HepG2 (cell line): ENCODE measurements at regions not wholly inside any gene's neighbourhood (a gene's known extent, or its start where the extent isn't known, plus 50 kb on each side); places are given as distances from the start of the nearest gene placed in this dataset.

Source experiments
- ATAC-seq: fragments of 200-7000 bp; cut with Tn5 transposase; 3 replicates; pipeline ENCODE4 v1.9.1; 2020; ENCODE audit warnings: mild to moderate bottlenecking, moderate library complexity
- BruUV-seq: library from RNA; stranded (reverse); fragments of 400-500 nt; replicated peaks from 2 replicates; lab custom pipeline; 2021; lab: Mats Ljungman, UMichigan
- CTCF ChIA-PET: fragments of 300-600 bp; formaldehyde crosslinking; extraction: SDS; loops from one replicate; lab custom pipeline; 2021; ENCODE audit warnings: low total read pairs, inconsistent platforms, low intra/inter-chr PET ratio; lab: Yijun Ruan, JAX
- POLR2A ChIA-PET: fragments of 350-600 bp; sonication (Branson Sonifier 250); formaldehyde crosslinking; loops from one replicate; lab custom pipeline; 2020; ENCODE audit warnings: antibody characterized with exemption, inconsistent platforms; lab: Yijun Ruan, JAX
- DNase-seq: peaks from one replicate; pipeline ENCODE4 v3.0.0-alpha.2; 2015; ENCODE audit warnings: low spot score
- FAIRE-seq: peaks from 3 replicates; lab custom pipeline; 2011; peaks lifted over from hg19 to GRCh38; lab: Jason Lieb, UNC
- H2AFZ ChIP-seq: one replicate; pipeline ENCODE4 v1.6.1; 2011; ENCODE audit warnings: low read length, inconsistent platforms
- H3K27ac ChIP-seq: fragments of 300-600 bp; 3 replicates; pipeline ENCODE4 v1.8.0; 2011; ENCODE audit warnings: mixed run types, mild to moderate bottlenecking, mixed read lengths, low read length, inconsistent platforms; ENCODE audit not compliant: insufficient read depth; ENCODE audit errors: extremely low read length
- H3K27me3 ChIP-seq, 2 experiments: fragments of 200-600 bp in 1 of 2; 2 replicates in 1 of 2; 3 replicates in 1 of 2; pipeline versions ENCODE4 v1.6.0 to v1.8.0; 2011; ENCODE audit warnings: low read length in 2 of 2, mild to moderate bottlenecking in 2 of 2, moderate library complexity in 2 of 2, inconsistent platforms in 1 of 2; ENCODE audit not compliant: insufficient read depth in 2 of 2, control insufficient read depth in 1 of 2
- H3K36me3 ChIP-seq, 2 experiments: fragments of 200-600 bp in 1 of 2; replicated peaks in 1 of 2; 2 replicates in 1 of 2; 3 replicates in 1 of 2; pipeline versions ENCODE4 v1.5.1 to v1.8.0; 2011; ENCODE audit warnings: low read length in 2 of 2, inconsistent platforms in 1 of 2; ENCODE audit not compliant: insufficient read depth in 2 of 2, control insufficient read depth in 1 of 2
- H3K4me1 ChIP-seq: 2 replicates; pipeline ENCODE4 v1.5.1; 2012; ENCODE audit warnings: low read length, inconsistent platforms; ENCODE audit not compliant: insufficient read depth
- H3K4me2 ChIP-seq: 2 replicates; pipeline ENCODE4 v1.6.0; 2011; ENCODE audit warnings: low read depth, low read length, inconsistent platforms
- H3K4me3 ChIP-seq, 3 experiments: fragments of 200-600 bp in 1 of 3; sonication (generic), shearing (Covaris generic) in 1 of 3; replicated peaks in 1 of 3; 2 replicates each; pipeline ENCODE4 v1.5.1; 2011 to 2016; ENCODE audit warnings: low read length in 3 of 3, inconsistent platforms in 2 of 3, low read depth in 2 of 3, mild to moderate bottlenecking in 2 of 3, control low read depth in 1 of 3, mixed read lengths in 1 of 3; ENCODE audit not compliant: insufficient read depth in 1 of 3
- H3K79me2 ChIP-seq: one replicate; pipeline ENCODE4 v1.6.1; 2011; ENCODE audit warnings: low read length, inconsistent platforms; ENCODE audit not compliant: insufficient read depth
- H3K9ac ChIP-seq: 2 replicates; pipeline ENCODE4 v1.6.0; 2011; ENCODE audit warnings: mild to moderate bottlenecking, low read depth, low read length, inconsistent platforms; ENCODE audit not compliant: insufficient read depth
- H3K9me3 ChIP-seq: 2 replicates; pipeline ENCODE4 v1.5.1; 2012; ENCODE audit warnings: mild to moderate bottlenecking, low read length
- H4K20me1 ChIP-seq: 2 replicates; pipeline ENCODE4 v1.6.0; 2011; ENCODE audit warnings: inconsistent platforms, mild to moderate bottlenecking, low read length, moderate library complexity; ENCODE audit not compliant: insufficient read depth
- ATM ChIP-seq: fragments of 450-650 bp; IDR thresholded peaks from 2 replicates; pipeline ENCODE4 v1.7.1; 2017; ENCODE audit warnings: mild to moderate bottlenecking, borderline replicate concordance
- EP300 ChIP-seq, 3 experiments: sonication (generic) in 1 of 3; formaldehyde crosslinking in 1 of 3; IDR thresholded peaks; 2 replicates each; pipeline versions ENCODE4 v1.5.1 to v1.6.1; 2011 to 2020; ENCODE audit warnings: low read depth in 2 of 3, low read length in 2 of 3, borderline replicate concordance in 1 of 3, improper control_type of control experiment in 1 of 3, mild to moderate bottlenecking in 1 of 3, missing genetic modification reagents in 1 of 3, moderate library complexity in 1 of 3
- HIVEP1 ChIP-seq: sonication (generic); formaldehyde crosslinking; IDR thresholded peaks from 2 replicates; pipeline ENCODE4 v1.4.0; 2020; ENCODE audit warnings: mild to moderate bottlenecking, missing genetic modification reagents
- HOXA5 ChIP-seq: sonication (generic); formaldehyde crosslinking; IDR thresholded peaks from 2 replicates; pipeline ENCODE4 v1.4.0; 2020; ENCODE audit warnings: missing genetic modification reagents
- NR2F1 ChIP-seq, 2 experiments: fragments of 450-650 bp in 1 of 2; formaldehyde crosslinking in 1 of 2; IDR thresholded peaks; 2 replicates each; pipeline versions ENCODE4 v1.5.0 to v1.6.1; 2016 to 2020; ENCODE audit warnings: mild to moderate bottlenecking in 1 of 2, missing compliant biosample characterization in 1 of 2, missing genetic modification reagents in 1 of 2, moderate library complexity in 1 of 2
- TERF1 ChIP-seq: sonication (generic); formaldehyde crosslinking; IDR thresholded peaks from 2 replicates; pipeline ENCODE4 v1.8.0; 2022; ENCODE audit warnings: mild to moderate bottlenecking, missing genetic modification reagents, moderate library complexity
- XBP1 ChIP-seq: sonication (generic); formaldehyde crosslinking; IDR thresholded peaks from 2 replicates; pipeline ENCODE4 v1.5.0; 2020; ENCODE audit warnings: missing genetic modification reagents
- ZBED4 ChIP-seq: sonication (generic); formaldehyde crosslinking; IDR thresholded peaks from 2 replicates; pipeline ENCODE4 v1.4.0; 2020; ENCODE audit warnings: missing genetic modification reagents, borderline replicate concordance
- ZNF253 ChIP-seq: sonication (generic); formaldehyde crosslinking; IDR thresholded peaks from 2 replicates; pipeline ENCODE4 v1.8.0; 2022; ENCODE audit warnings: mild to moderate bottlenecking, missing genetic modification reagents, borderline replicate concordance
- ZNF552 ChIP-seq: sonication (generic); formaldehyde crosslinking; IDR thresholded peaks from 2 replicates; pipeline ENCODE4 v1.9.0; 2022; ENCODE audit warnings: missing genetic modification reagents, mild to moderate bottlenecking, borderline replicate concordance
- ZNF567 ChIP-seq: sonication (generic); formaldehyde crosslinking; IDR thresholded peaks from 2 replicates; pipeline ENCODE4 v1.8.1; 2023; ENCODE audit warnings: mild to moderate bottlenecking, missing genetic modification reagents, borderline replicate concordance
- ZNF577 ChIP-seq: sonication (generic); formaldehyde crosslinking; IDR thresholded peaks from 2 replicates; pipeline ENCODE4 v1.4.0; 2020; ENCODE audit warnings: mild to moderate bottlenecking, low read depth, missing genetic modification reagents, borderline replicate concordance
- ZSCAN31 ChIP-seq: sonication (generic); formaldehyde crosslinking; IDR thresholded peaks from 2 replicates; pipeline ENCODE4 v1.5.0; 2020; ENCODE audit warnings: low read depth, mild to moderate bottlenecking, missing genetic modification reagents
- WGBS: methylation state at CpG from one replicate; pipeline ENCODE4 v1.1.6; 2017; ENCODE audit warnings: low lambda C conversion rate; 5-methylcytosine and 5-hydroxymethylcytosine counted together
- in situ Hi-C: cut with HindIII; loops from 2 replicates; pipeline ENCODE4 v1.10.0; 2017; ENCODE audit warnings: low pct_unique_long_range_greater_than_20kb; ENCODE audit not compliant: extremely low pct_ligation_motif_present
- intact Hi-C: fragments of 100-400 bp; cut with micrococcal nuclease; formaldehyde crosslinking; loops from one replicate; pipeline ENCODE4 v1.10.0; 2022; ENCODE audit not compliant: unreplicated experiment

- intact Hi-C loops (no loop called here), in situ Hi-C loops (no loop called here)
- H3K4me3 ChIP-seq, result no peak overlapping the region
- FAIRE-seq (no peak), ATAC-seq (no peak)
- H3K27me3 ChIP-seq, result no peaks in the 10 kb centered on the region
- H3K9ac ChIP-seq, result no peak overlapping the region
- no peak overlapping the region for H2AFZ ChIP-seq
- H3K9me3 ChIP-seq, result no peaks in the 10 kb centered on the region
- ChIA-PET POLR2A (no interaction called here), CTCF (no interaction called here)
- H3K36me3 ChIP-seq, result no peaks in the 10 kb centered on the region
- no peak overlapping the region for H3K27ac ChIP-seq
- H3K4me1 ChIP-seq, result no peaks in the 10 kb centered on the region
- WGBS, result 3% methylated on average over 5 of the region's 5 CpGs
- H4K20me1 ChIP-seq, result no peaks in the 10 kb centered on the region
- no TSS peak for BruUV-seq
- no peak for TF ChIP-seq TERF1 (CRISPR knock-in tag)
- TF ChIP-seq ZNF577 (CRISPR knock-in tag), result no peak
- TF ChIP-seq NR2F1 (CRISPR knock-in tag; IDR thresholded peaks at IDR 0.05), result no peak
- no peak for TF ChIP-seq ZNF253 (CRISPR knock-in tag)
- TF ChIP-seq, all 625 proteins: peak for 0
- no peak for DNase-seq
- Histone ChIP-seq H3K79me2 (no peaks in the 10 kb centered on the region), H3K4me2 (no peak overlapping the region)
Measured at GRCh38 chr18:40108596-40108995, 1846.4 kb upstream of the PIK3C3 start.

GRCh38 chr18:40102903-40103302 is 1852.1 kb upstream of the PIK3C3 start:
- no peak for ATAC-seq
- no TSS peak for BruUV-seq
- Histone ChIP-seq H3K79me2 (no peaks in the 10 kb centered on the region), H2AFZ (no peak overlapping the region), H4K20me1 (no peaks in the 10 kb centered on the region), H3K4me2 (no peak overlapping the region), H3K27ac (no peak overlapping the region), H3K9ac (no peak overlapping the region), H3K9me3 (no peaks in the 10 kb centered on the region), H3K27me3 (no peaks in the 10 kb centered on the region; a peak in 1 of 5 replicates), H3K4me3 (no peak overlapping the region), H3K4me1 (no peaks in the 10 kb centered on the region), H3K36me3 (no peaks in the 10 kb centered on the region)
- CTCF ChIA-PET, result no interaction called here
- in situ Hi-C loops (no loop called here), intact Hi-C loops (no loop called here)
- POLR2A ChIA-PET, result no interaction called here
- DNase-seq, result no peak
- no peak for FAIRE-seq
- no peak for TF ChIP-seq ATM
- TF ChIP-seq HIVEP1 (CRISPR knock-in tag), result no peak
- TF ChIP-seq EP300 (IDR thresholded peaks at IDR 0.05; ENCODE audit: low read depth in 2 of 2, low read length in 2 of 2), result no peak
- no peak for TF ChIP-seq EP300 (CRISPR knock-in tag; IDR thresholded peaks at IDR 0.05; ENCODE audit: borderline replicate concordance)
- TF ChIP-seq ZNF552 (CRISPR knock-in tag), result no peak
- TF ChIP-seq ZSCAN31, result no peak
- TF ChIP-seq ZNF567, result no peak
- TF ChIP-seq ZBED4 (CRISPR knock-in tag), result no peak
- no peak for TF ChIP-seq HOXA5 (CRISPR knock-in tag)
- no peak for TF ChIP-seq XBP1 (CRISPR knock-in tag)
